ENCODE measurements at regions not wholly inside any gene's neighbourhood (a gene's known extent, or its start where the extent isn't known, plus 50 kb on each side); places are given as distances from the start of the nearest gene placed in this dataset.
"Not testable (repeated sequence)": the region's sequence is repeated elsewhere in the genome, so short reads cannot be mapped to it uniquely, and the experiment has no call there.

- peak; percentile 82 for DNase-seq
Measured at GRCh38 chr12:4153343-4153892, 120.1 kb upstream of the CCND2 start.

DNA sequence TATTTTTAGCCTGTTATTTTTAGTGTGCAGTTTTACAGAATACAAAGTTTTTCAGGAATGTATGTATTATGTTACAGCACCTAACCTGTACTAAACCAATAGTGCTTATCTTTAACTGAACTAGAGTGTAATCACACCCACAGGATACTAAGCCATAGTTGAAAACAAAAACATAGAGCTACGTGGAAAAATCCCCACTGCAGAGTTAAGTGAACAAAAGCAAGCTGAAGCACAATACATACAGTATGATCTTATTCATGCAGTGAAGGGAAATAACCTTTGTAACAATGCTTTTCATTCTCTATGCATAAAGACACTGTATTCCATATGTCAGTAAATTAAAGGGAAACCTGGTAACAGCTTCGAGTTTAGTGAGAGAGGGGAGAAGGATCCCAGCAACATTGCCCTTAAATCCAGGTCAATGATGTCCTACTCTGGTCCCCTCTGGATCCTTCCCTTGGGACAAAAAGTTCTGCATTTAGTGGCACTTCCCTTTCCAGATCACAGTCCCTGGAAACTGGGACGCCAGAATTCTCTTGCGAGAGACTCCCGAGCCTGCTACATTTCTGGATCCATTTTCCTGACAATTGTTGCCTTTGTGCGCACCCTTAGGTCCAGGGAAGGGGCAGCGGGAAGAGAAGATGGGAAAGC is 121.3 kb upstream of the CCND2 start:
- peak; percentile 44 for DNase-seq

- DNase-seq: no peak
Measured at GRCh38 chr12:4151362-4152121, 122.0 kb upstream of the CCND2 start.

DNA sequence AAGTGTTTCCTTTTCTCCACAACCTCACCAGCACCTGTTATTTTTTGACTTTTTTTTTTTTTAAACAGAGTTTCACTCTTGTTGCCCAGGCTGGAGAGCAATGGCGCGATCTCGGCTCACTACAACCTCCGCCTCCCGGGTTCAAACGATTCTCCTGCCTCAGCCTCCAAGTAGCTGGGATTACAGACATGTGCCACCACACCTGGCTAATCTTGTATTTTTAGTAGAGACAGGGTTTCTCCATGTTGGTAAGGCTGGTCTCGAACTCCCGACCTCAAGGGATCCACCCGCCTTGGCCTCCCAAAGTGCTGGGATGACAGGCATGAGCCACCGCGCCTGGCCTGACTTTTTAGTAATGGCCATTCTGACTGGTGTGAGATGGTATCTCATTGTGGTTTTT is 123.2 kb upstream of the CCND2 start:
- not testable (repeated sequence) for DNase-seq

- peak; percentile 74 for DNase-seq
Measured at GRCh38 chr12:4148418-4149056, 125.0 kb upstream of the CCND2 start.

DNA sequence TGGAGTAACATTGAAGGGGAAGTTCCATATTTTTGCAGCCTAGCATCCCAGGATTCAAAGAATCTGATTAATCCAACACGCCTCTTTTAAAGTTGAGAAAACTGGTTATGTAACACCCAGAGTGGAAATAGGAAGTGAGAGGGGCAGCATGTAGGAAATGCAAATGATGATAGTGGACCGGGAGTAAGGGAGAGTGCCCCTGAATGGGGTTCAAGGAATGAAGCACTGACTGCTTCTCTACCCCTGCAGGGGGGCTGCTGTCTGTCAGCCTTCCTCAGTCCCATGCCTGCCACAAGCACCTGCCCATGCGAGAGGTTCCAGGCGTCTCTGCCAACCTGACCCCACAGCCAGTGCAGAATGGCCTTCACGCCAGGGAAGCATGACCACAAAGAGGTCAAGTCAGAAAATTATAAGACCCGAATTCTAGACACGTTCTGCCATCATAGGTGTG is 126.5 kb upstream of the CCND2 start:
- no peak for DNase-seq

GRCh38 chr12:4145990-4146859 is 127.3 kb upstream of the CCND2 start:
- DNase-seq: peak; percentile 37

DNA sequence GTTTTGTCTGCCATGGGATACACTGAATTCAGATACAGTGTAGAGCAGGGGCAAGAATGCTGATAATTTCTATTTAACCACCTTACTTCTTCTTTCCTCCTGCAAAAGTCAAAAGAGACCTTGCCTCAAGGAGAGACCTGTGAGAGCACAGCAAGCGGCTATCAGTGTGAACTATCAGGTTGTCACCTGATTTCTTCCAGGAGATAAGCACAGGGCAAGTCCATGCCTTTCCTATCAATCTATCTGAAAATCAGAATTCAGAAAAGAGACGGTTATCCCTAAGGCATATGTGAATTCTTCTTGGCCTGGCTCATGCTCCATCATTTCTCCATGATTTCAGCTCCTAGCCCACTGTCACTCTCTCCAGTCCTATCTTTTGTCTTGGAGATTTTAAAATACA is 128.9 kb upstream of the CCND2 start:
- no peak for DNase-seq

DNA sequence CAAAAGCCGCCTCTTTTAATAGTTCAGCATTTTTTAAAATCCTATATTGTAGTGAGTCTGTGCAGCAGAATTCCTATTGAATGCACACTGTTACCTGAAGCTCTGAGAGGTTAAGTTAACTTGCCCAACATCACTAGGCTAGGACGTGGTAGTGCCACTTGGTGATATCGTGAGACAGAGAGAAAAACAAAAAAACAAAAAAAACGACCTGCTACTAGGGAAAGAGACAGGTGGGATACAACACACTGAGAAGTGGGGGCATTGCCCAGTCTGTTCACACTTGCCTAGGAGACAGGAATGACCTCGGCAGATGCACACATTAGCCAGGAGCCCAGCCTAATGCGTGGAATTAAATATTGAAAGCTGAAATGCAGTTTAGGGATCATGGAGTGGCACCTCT is 129.7 kb upstream of the CCND2 start:
- DNase-seq: peak; percentile 56

DNA sequence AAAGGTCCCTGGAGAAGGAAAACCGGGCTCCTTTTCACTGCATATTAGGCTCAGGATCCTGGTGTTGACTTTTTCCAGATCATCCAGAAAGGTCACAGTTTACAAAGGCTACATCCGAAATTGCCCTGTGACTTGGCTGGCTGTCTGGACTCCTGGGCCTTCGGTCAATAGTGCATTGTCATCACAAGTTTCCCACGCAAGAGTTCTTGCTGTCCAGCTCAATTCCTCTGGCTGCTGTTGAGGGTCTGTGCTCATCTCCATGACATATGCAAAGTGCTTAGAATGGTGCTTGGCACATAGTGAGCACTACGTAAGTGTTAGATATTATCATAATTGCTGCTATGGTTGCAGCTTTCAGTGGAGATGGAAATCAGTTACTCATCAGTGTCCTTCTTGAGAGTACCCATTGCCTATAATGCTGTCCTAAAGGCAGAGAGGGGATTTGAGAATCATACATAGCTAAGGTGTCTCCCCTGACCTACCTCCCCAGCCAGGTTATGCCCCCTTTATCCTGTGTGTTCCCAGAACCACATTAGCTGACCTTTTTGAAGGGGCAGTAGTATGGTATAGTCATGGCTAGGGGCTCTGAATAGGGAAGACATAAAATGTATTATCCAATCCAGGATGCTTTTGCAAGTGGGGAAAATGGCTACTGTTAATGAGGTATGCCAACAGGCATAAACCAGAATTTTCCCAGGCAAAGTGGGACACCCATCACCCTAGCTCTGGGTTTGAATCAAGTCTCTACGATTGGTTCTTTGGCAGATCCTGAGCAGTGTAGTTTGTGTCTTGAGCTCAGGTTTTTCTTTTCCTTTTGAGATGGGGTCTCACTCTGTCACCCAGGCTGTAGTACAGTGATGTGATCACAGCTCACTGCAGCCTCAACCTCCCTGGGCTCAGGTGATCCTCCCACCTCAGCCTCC is 132.0 kb upstream of the CCND2 start:
- DNase-seq: no peak

- no peak for DNase-seq
Measured at GRCh38 chr12:4140581-4141301, 132.8 kb upstream of the CCND2 start.

DNA sequence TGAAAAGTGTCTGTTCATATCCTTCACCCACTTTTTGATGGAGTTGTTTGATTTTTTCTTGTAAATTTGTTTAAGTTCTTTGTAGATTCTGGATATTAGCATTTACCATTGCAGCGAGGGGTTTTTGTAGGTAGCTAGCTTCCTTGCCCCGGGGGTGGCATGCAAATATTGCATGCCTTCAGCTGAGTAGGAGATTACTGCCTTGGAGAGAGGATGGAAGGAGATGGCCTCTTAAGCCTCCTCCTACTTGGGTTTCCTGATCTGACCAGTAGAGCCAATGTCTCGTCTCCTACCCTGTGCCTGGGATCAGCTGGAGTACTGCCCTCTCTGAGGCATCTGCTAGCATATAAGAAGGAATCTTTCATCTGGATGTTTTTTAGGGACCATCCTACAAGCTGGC is 134.4 kb upstream of the CCND2 start:
- no peak for DNase-seq

DNA sequence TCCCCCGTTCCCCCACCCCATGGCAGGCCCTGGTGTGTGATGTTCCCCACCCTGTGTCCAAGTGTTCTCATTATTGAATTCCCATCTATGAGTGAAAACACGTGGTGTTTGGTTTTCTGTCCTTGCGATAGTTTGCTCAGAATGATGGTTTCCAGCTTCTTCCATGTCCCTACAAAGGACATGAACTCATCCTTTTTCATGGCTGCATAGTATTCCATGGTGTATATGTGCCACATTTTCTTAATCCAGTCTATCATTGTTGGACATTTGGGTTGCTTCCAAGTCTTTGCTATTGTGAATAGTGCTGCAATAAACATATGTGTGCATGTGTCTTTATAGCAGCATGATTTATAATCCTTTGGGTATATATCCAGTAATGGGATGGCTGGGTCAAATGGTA is 135.0 kb upstream of the CCND2 start:
- not testable (repeated sequence) for DNase-seq

DNA sequence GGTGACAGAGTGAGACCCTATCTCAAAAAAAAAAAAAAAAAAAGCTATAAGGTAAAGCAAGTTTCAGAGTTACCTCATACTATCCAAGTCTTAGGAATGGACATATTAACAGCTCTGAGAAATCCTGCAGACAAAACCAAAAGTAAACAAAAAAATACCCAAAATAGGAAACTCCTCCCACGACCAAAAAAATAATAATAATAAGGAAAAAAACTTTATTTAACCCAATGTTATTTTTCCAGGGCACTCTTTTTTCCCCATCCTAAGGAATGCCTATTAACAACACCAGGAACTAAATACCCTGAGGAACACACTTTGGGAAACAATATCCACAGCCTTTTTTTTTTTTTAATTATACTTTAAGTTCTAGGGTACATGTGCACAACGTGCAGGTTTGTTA is 135.5 kb upstream of the CCND2 start:
- no peak for DNase-seq

DNA sequence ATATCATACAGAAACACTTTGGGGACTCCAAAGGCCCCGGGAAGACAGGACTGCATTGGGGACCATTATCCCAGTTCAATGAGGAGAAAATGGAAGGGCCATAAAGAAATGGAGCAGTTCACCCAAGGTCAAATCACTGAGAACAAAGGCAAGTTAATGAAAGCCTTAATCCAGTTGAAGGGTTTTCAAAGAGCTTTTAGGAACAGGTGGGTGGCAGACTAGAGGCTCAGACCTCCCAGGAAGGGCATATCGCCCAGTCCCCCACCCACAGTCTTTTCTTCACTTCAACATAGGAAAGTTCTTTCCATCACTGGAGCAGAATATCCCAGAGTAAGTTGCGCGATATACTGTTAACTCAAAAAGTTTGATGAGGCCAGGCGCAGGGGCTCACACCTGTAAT is 136.1 kb upstream of the CCND2 start:
- DNase-seq: no peak

DNA sequence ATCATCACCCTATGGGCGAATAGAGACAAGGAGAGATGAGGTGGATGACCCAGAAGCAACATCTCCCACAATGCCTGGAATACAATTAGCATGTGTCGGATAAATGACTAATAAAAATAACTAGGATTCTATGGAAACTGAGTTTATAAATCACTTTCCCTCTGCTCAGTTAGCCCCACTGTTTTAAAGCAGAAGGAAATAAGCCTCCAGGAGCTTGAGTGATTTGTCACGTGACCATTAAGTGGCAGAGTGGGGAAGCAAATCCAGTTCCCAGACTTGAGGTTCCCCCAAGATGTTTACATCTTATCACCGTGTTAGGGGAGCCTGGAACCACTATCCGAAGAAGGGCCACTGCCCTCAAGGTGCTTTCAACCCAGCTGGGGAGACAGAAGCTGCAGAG is 136.5 kb upstream of the CCND2 start:
- no peak for DNase-seq

GRCh38 chr12:4135919-4136605 is 137.5 kb upstream of the CCND2 start:
- no peak for DNase-seq

- DNase-seq: no peak
Measured at GRCh38 chr12:4134448-4135263, 138.9 kb upstream of the CCND2 start.
